Spleen (tissue), 3 donors: ENCODE measurements at regions not wholly inside any gene's neighbourhood (a gene's known extent, or its start where the extent isn't known, plus 50 kb on each side); places are given as distances from the start of the nearest gene placed in this dataset.
"Not testable (repeated sequence)": the region's sequence is repeated elsewhere in the genome, so short reads cannot be mapped to it uniquely, and the experiment has no call there.

Source experiments
- POLR2A ChIP-seq, 3 donors: fragments of 450-650 bp; IDR thresholded peaks; one replicate each; pipeline ENCODE4 v1.5.1; 2017; ENCODE audit warnings: antibody characterized with exemption in 3 of 3, mild to moderate bottlenecking in 1 of 3
- POLR2AphosphoS5 ChIP-seq, 3 donors: sonication (generic); formaldehyde crosslinking; IDR thresholded peaks; one replicate each; pipeline ENCODE4 v1.5.1; 2017; ENCODE audit warnings: antibody characterized with exemption in 3 of 3

GRCh38 chr13:83439464-83439863, 442.8 kb downstream of the SLITRK1 start:
- not testable (repeated sequence) for TF ChIP-seq POLR2A, POLR2AphosphoS5 (IDR thresholded peaks at IDR 0.05)
